Upper lobe of left lung (tissue), 6 donors: ENCODE measurements at regions not wholly inside any gene's neighbourhood (a gene's known extent, or its start where the extent isn't known, plus 50 kb on each side); places are given as distances from the start of the nearest gene placed in this dataset.

Experiments used
- ATAC-seq, 2 donors: fragments of 200-7000 bp; cut with Tn5 transposase; one replicate each; pipeline ENCODE4 v1.9.1; 2022; ENCODE audit warnings: mild to moderate bottlenecking in 2 of 2, moderate library complexity in 2 of 2; ENCODE audit not compliant: low FRiP score in 2 of 2
- DNase-seq, 2 donors: peaks; one replicate each; pipeline ENCODE4 v3.0.0-alpha.2; 2019 to 2020
- H3K27ac ChIP-seq, 4 donors: fragments of 200-600 bp; sonication (generic); one replicate each; pipeline ENCODE4 v1.5.1; 2016 to 2019
- H3K27me3 ChIP-seq, 4 donors: fragments of 200-600 bp; sonication (generic); one replicate each; pipeline ENCODE4 v1.5.1; 2017 to 2019
- H3K36me3 ChIP-seq, 4 donors: fragments of 200-600 bp; sonication (generic); one replicate each; pipeline ENCODE4 v1.5.1; 2016 to 2019
- H3K4me1 ChIP-seq, 4 donors: fragments of 200-600 bp; sonication (generic); one replicate each; pipeline ENCODE4 v1.5.1; 2018 to 2019
- H3K4me3 ChIP-seq, 4 donors: fragments of 200-600 bp; sonication (generic); one replicate each; pipeline ENCODE4 v1.5.1; 2017 to 2019; ENCODE audit warnings: mild to moderate bottlenecking in 2 of 4, moderate library complexity in 1 of 4
- H3K9me3 ChIP-seq, 4 donors: fragments of 200-600 bp; sonication (generic); one replicate each; pipeline ENCODE4 v1.5.1; 2018 to 2019
- CTCF ChIP-seq, 6 experiments: fragments of 450-650 bp in 4 of 6; fragments of 200-600 bp in 2 of 6; sonication (generic) in 2 of 6; IDR thresholded peaks; one replicate each; pipeline ENCODE4 v1.5.1; 2016 to 2019; ENCODE audit warnings: antibody characterized with exemption in 6 of 6
- EP300 ChIP-seq, 4 donors: sonication (generic); formaldehyde crosslinking; IDR thresholded peaks; one replicate each; pipeline ENCODE4 v1.5.1; 2017; ENCODE audit warnings: antibody characterized with exemption in 4 of 4, control low read depth in 2 of 4
- POLR2A ChIP-seq, 4 donors: fragments of 450-650 bp; IDR thresholded peaks; one replicate each; pipeline ENCODE4 v1.5.1; 2016 to 2017; ENCODE audit warnings: antibody characterized with exemption in 4 of 4, mild to moderate bottlenecking in 2 of 4
- POLR2AphosphoS5 ChIP-seq, 2 donors: sonication (generic); formaldehyde crosslinking; IDR thresholded peaks; one replicate each; pipeline ENCODE4 v1.5.1; 2017; ENCODE audit warnings: antibody characterized with exemption in 2 of 2
- WGBS, 2 donors: methylation state at CpG; one replicate each; pipeline ENCODE4 v1.1.5; 2017 to 2018; 5-methylcytosine and 5-hydroxymethylcytosine counted together
- donor health status: DM: no; HTN: no; CAD: no; lungs with moderate emphysema.
- donor health status: DM: no; HTN: yes; CAD: no; lungs with severe emphysema.

DNA sequence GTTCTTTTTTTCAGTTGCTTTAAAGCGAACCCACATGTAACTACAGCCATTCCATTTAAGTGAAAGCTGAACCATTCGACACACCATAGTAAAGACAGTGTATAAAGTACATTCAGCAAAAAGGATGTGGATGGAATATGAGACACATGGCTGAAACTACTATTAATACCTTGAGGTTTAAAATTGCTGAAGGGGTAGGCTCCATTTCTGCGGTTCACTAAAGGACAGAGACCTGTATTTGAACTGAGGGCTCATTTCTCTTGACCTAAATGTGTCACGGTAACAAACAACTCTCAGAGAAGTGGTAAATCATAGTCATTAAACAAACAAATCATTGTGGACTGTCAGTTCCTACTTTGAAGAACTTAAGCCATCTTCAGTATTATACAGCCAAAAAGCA lies 1085.6 kb upstream of the TENM3 start:
- no peak for ATAC-seq
- H3K36me3 ChIP-seq, result no peaks in the 10 kb centered on the region
- no peak overlapping the region for H3K27ac ChIP-seq
- H3K27me3 ChIP-seq, result no peaks in the 10 kb centered on the region
- H3K4me3 ChIP-seq, result no peak overlapping the region
- no peaks in the 10 kb centered on the region for H3K4me1 ChIP-seq
- no peak for TF ChIP-seq POLR2A (IDR thresholded peaks at IDR 0.05)
- H3K9me3 ChIP-seq, result no peaks in the 10 kb centered on the region
- no peak for DNase-seq
- WGBS, 2 donors, result 56 to 60% methylated on average over 4 of the region's 4 CpGs

GRCh38 chr4:181158971-181159370 lies 1084.2 kb upstream of the TENM3 start:
- Histone ChIP-seq H3K27ac (no peak overlapping the region), H3K9me3 (no peaks in the 10 kb centered on the region), H3K4me3 (no peak overlapping the region), H3K4me1 (no peaks in the 10 kb centered on the region), H3K27me3 (no peaks in the 10 kb centered on the region), H3K36me3 (no peaks in the 10 kb centered on the region)
- DNase-seq (no peak), ATAC-seq (no peak)
- no peak for TF ChIP-seq EP300 (IDR thresholded peaks at IDR 0.05)
- TF ChIP-seq CTCF (IDR thresholded peaks at IDR 0.05), result no peak
- TF ChIP-seq POLR2AphosphoS5 (IDR thresholded peaks at IDR 0.05), result no peak
- no peak for TF ChIP-seq POLR2A (IDR thresholded peaks at IDR 0.05)
- WGBS, 2 donors, result 58 to 76% methylated on average over 8 of the region's 8 CpGs

DNA sequence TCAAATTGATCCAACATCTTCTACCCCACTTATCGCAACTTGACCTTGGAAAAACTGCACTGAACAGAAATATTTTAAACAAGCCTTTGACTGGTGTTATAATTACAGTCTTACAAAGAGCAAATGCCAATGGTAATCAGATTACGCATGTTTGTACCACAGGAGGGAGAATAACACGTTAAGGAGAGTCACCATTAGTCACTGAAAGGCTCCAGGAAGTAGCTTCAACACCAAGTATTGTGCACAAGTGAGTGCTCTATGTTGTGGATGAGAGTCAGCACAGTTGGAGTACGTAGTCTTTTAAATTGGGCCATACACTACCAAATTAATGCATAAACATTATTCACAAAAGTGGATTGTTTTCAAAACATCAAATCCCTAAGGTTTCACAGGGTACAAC lies 1081.5 kb upstream of the TENM3 start:
- Histone ChIP-seq H3K9me3 (no peaks in the 10 kb centered on the region), H3K27ac (no peak overlapping the region), H3K27me3 (no peaks in the 10 kb centered on the region), H3K4me1 (no peaks in the 10 kb centered on the region), H3K36me3 (no peaks in the 10 kb centered on the region), H3K4me3 (no peak overlapping the region)
- WGBS, 2 donors, result 42 to 50% methylated on average over 4 of the region's 4 CpGs
- no peak for DNase-seq
- no peak for ATAC-seq
- TF ChIP-seq EP300 (IDR thresholded peaks at IDR 0.05) (no peak), CTCF (IDR thresholded peaks at IDR 0.05) (no peak), POLR2AphosphoS5 (IDR thresholded peaks at IDR 0.05) (no peak), POLR2A (IDR thresholded peaks at IDR 0.05) (no peak)

- Histone ChIP-seq H3K9me3 (no peaks in the 10 kb centered on the region), H3K27me3 (no peaks in the 10 kb centered on the region), H3K36me3 (no peaks in the 10 kb centered on the region), H3K27ac (no peak overlapping the region), H3K4me1 (no peaks in the 10 kb centered on the region), H3K4me3 (no peak overlapping the region)
- 78 to 82% methylated on average over 2 of the region's 2 CpGs for WGBS, 2 donors
- no peak for TF ChIP-seq EP300 (IDR thresholded peaks at IDR 0.05)
- no peak for TF ChIP-seq POLR2A (IDR thresholded peaks at IDR 0.05)
- no peak for TF ChIP-seq CTCF (IDR thresholded peaks at IDR 0.05)
- no peak for TF ChIP-seq POLR2AphosphoS5 (IDR thresholded peaks at IDR 0.05)
- DNase-seq (no peak), ATAC-seq (no peak)
Measured at GRCh38 chr4:181162266-181162665, 1080.9 kb upstream of the TENM3 start.

DNA sequence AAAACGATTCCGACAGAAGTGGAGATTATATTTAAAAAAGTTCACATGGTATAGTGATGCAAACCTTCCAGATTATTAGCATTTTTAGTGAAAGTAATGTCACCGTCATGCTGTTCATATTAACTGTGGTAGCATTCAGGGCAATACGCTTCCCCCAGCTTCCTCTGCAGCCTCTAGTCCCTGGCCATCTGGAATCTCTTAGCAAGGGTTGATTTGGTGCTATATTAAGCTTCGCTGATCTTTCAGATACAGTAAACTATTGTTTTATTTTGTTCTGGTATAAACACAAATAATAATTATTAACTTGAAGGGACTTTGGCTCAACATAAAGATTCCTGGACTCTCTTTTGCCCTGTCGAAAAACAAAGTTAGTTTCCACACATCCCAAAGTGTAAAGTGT lies 1080.5 kb upstream of the TENM3 start:
- Histone ChIP-seq H3K4me1 (no peaks in the 10 kb centered on the region), H3K9me3 (no peaks in the 10 kb centered on the region), H3K4me3 (no peak overlapping the region), H3K27me3 (no peaks in the 10 kb centered on the region), H3K36me3 (no peaks in the 10 kb centered on the region), H3K27ac (no peak overlapping the region)
- no peak for ATAC-seq
- TF ChIP-seq POLR2AphosphoS5 (IDR thresholded peaks at IDR 0.05), result no peak
- TF ChIP-seq EP300 (IDR thresholded peaks at IDR 0.05), result no peak
- TF ChIP-seq CTCF (IDR thresholded peaks at IDR 0.05), result no peak
- no peak for TF ChIP-seq POLR2A (IDR thresholded peaks at IDR 0.05)
- DNase-seq, result no peak
- 72 to 76% methylated on average over 6 of the region's 6 CpGs for WGBS, 2 donors
